Fibroblast of skin of scalp (primary cell): ENCODE measurements at regions not wholly inside any gene's neighbourhood (a gene's known extent, or its start where the extent isn't known, plus 50 kb on each side); places are given as distances from the start of the nearest gene placed in this dataset.

Experiments used
- DNase-seq: peaks from one replicate; pipeline ENCODE4 v3.0.0-alpha.2; 2013

- no peak for DNase-seq
Observed at GRCh38 chr3:13207975-13208705, 134.9 kb upstream of the IQSEC1 start.

- no peak for DNase-seq
Observed at GRCh38 chr3:13207578-13207922, 134.3 kb upstream of the IQSEC1 start.

GRCh38 chr3:13206799-13207577, 133.8 kb upstream of the IQSEC1 start:
- no peak for DNase-seq

- DNase-seq = no peak
Observed at GRCh38 chr3:13205567-13206143, 132.4 kb upstream of the IQSEC1 start.

GRCh38 chr3:13204177-13204581, 130.9 kb upstream of the IQSEC1 start:
- DNase-seq = no peak

GRCh38 chr3:13203398-13204176, 130.4 kb upstream of the IQSEC1 start:
- DNase-seq = no peak

- no peak for DNase-seq
Observed at GRCh38 chr3:13202744-13203397, 129.6 kb upstream of the IQSEC1 start.

- no peak for DNase-seq
Observed at GRCh38 chr3:13201851-13202250, 128.6 kb upstream of the IQSEC1 start.

GRCh38 chr3:13200946-13201345, 127.7 kb upstream of the IQSEC1 start:
- no peak for DNase-seq

GRCh38 chr3:13200465-13200864, 127.2 kb upstream of the IQSEC1 start:
- no peak for DNase-seq

- no peak for DNase-seq
Observed at GRCh38 chr3:13199899-13200451, 126.7 kb upstream of the IQSEC1 start.

- DNase-seq = no peak
Observed at GRCh38 chr3:13199006-13199776, 126.0 kb upstream of the IQSEC1 start.

- DNase-seq = no peak
Observed at GRCh38 chr3:13198264-13198879, 125.1 kb upstream of the IQSEC1 start.

- no peak for DNase-seq
Observed at GRCh38 chr3:13197795-13198194, 124.6 kb upstream of the IQSEC1 start.

- DNase-seq = no peak
Observed at GRCh38 chr3:13197281-13197680, 124.1 kb upstream of the IQSEC1 start.

- no peak for DNase-seq
Observed at GRCh38 chr3:13195374-13195773, 122.1 kb upstream of the IQSEC1 start.

GRCh38 chr3:13194285-13195209, 121.3 kb upstream of the IQSEC1 start:
- no peak for DNase-seq

- DNase-seq = no peak
Observed at GRCh38 chr3:13193320-13194284, 120.4 kb upstream of the IQSEC1 start.
